H1 (cell line): ENCODE measurements at regions not wholly inside any gene's neighbourhood (a gene's known extent, or its start where the extent isn't known, plus 50 kb on each side); places are given as distances from the start of the nearest gene placed in this dataset.

Source experiments
- CTCF ChIA-PET: fragments of 300-600 bp; sonication (Branson Sonifier 250); formaldehyde crosslinking; loops from one replicate; lab custom pipeline; 2021; ENCODE audit not compliant: partially characterized antibody; lab: Charles Lee
- POLR2A ChIA-PET: fragments of 300-600 bp; sonication (Branson Sonifier 250); formaldehyde crosslinking; loops from one replicate; lab custom pipeline; 2021; ENCODE audit warnings: inconsistent platforms; ENCODE audit not compliant: partially characterized antibody; lab: Charles Lee
- DNase-seq, 2 experiments: peaks; one replicate each; pipeline versions ENCODE4 v3.0.0 to v3.0.0-alpha.2; 2010 to 2022; ENCODE audit warnings: low spot score in 2 of 2, low read depth in 1 of 2, mixed read lengths in 1 of 2
- FAIRE-seq: peaks from 2 replicates; lab custom pipeline; 2011; peaks lifted over from hg19 to GRCh38; lab: Jason Lieb, UNC
- H2AFZ ChIP-seq: 2 replicates; pipeline ENCODE4 v1.8.1; 2012; ENCODE audit warnings: low read length, inconsistent platforms
- H2AK5ac ChIP-seq: 2 replicates; pipeline ENCODE4 v1.6.1; 2013; ENCODE audit warnings: low read depth, low read length
- H2BK120ac ChIP-seq: replicated peaks from 2 replicates; pipeline ENCODE3; 2013; ENCODE audit warnings: low read depth, low read length, inconsistent platforms
- H2BK12ac ChIP-seq: 2 replicates; pipeline ENCODE4 v1.6.1; 2013; ENCODE audit warnings: low read depth, low read length
- H2BK15ac ChIP-seq: 2 replicates; pipeline ENCODE4 v1.6.1; 2013; ENCODE audit warnings: low read length
- H2BK20ac ChIP-seq: 2 replicates; pipeline ENCODE4 v1.6.1; 2013; ENCODE audit warnings: low read length
- H2BK5ac ChIP-seq: 2 replicates; pipeline ENCODE4 v1.6.1; 2013; ENCODE audit warnings: low read depth, low read length
- H3K14ac ChIP-seq: 2 replicates; pipeline ENCODE4 v1.6.1; 2013; ENCODE audit warnings: inconsistent platforms; ENCODE audit not compliant: insufficient read length
- H3K18ac ChIP-seq: 2 replicates; pipeline ENCODE4 v1.6.1; 2013; ENCODE audit warnings: low read length; ENCODE audit errors: extremely low read depth
- H3K23ac ChIP-seq: 2 replicates; pipeline ENCODE4 v1.6.1; 2013; ENCODE audit warnings: inconsistent platforms; ENCODE audit not compliant: insufficient read length
- H3K23me2 ChIP-seq: 2 replicates; pipeline ENCODE4 v1.6.1; 2013; ENCODE audit warnings: low read depth, low read length
- H3K27ac ChIP-seq: 2 replicates; pipeline ENCODE4 v1.6.1; 2011; ENCODE audit warnings: low read depth, low read length, inconsistent platforms
- H3K27me3 ChIP-seq, 4 experiments: replicated peaks in 1 of 4; 1 replicate in 1 of 4; 2 replicates in 3 of 4; pipeline versions ENCODE4 v1.6.1 to v1.8.1; 2011 to 2013; ENCODE audit warnings: low read length in 3 of 4, mild to moderate bottlenecking in 3 of 4, inconsistent platforms in 2 of 4, mixed read lengths in 2 of 4, moderate library complexity in 1 of 4; ENCODE audit not compliant: control insufficient read depth in 3 of 4, insufficient read depth in 3 of 4; ENCODE audit errors: extremely low read depth in 1 of 4
- H3K36me3 ChIP-seq, 4 experiments: 2 replicates each; pipeline versions ENCODE4 v1.6.1 to v1.8.1; 2011 to 2013; ENCODE audit warnings: mild to moderate bottlenecking in 4 of 4, low read length in 3 of 4, moderate library complexity in 2 of 4, control low read depth in 1 of 4, inconsistent platforms in 1 of 4; ENCODE audit not compliant: insufficient read depth in 4 of 4, control insufficient read depth in 2 of 4
- H3K4ac ChIP-seq: replicated peaks from 2 replicates; pipeline ENCODE3; 2013; ENCODE audit warnings: low read length, low read depth, mixed read lengths, inconsistent platforms; ENCODE audit not compliant: insufficient read length
- H3K4me1 ChIP-seq, 4 experiments: replicated peaks in 1 of 4; 1 replicate in 1 of 4; 2 replicates in 3 of 4; pipeline versions ENCODE4 v1.6.1 to v1.8.1; 2011 to 2013; ENCODE audit warnings: low read length in 3 of 4, inconsistent platforms in 2 of 4, mixed read lengths in 1 of 4; ENCODE audit not compliant: insufficient read depth in 4 of 4, control insufficient read depth in 3 of 4
- H3K4me2 ChIP-seq, 2 experiments: 2 replicates each; pipeline versions ENCODE4 v1.6.1 to v1.8.1; 2011 to 2013; ENCODE audit warnings: low read depth in 2 of 2, low read length in 2 of 2, control low read depth in 1 of 2, inconsistent platforms in 1 of 2, mild to moderate bottlenecking in 1 of 2; ENCODE audit not compliant: insufficient read depth in 1 of 2
- H3K4me3 ChIP-seq, 4 experiments: fragments of 200-600, 300-600 bp in 1 of 4; sonication (generic), shearing (Covaris generic), sonication (Bioruptor Twin) in 1 of 4; 2 replicates each; pipeline versions ENCODE4 v1.5.1 to v1.8.1; 2011 to 2016; ENCODE audit warnings: low read length in 4 of 4, low read depth in 3 of 4, control low read depth in 2 of 4, inconsistent platforms in 2 of 4, mild to moderate bottlenecking in 2 of 4, mixed read lengths in 1 of 4, moderate library complexity in 1 of 4; ENCODE audit not compliant: insufficient read depth in 2 of 4; ENCODE audit errors: extremely low read depth in 1 of 4
- H3K56ac ChIP-seq: replicated peaks from 2 replicates; pipeline ENCODE3; 2013; ENCODE audit warnings: low read depth, mild to moderate bottlenecking, mixed read lengths, low read length, inconsistent platforms; ENCODE audit not compliant: insufficient read length
- H3K79me1 ChIP-seq: 2 replicates; pipeline ENCODE4 v1.6.1; 2013; ENCODE audit warnings: low read depth, low read length, control low read depth
- H3K79me2 ChIP-seq, 2 experiments: 2 replicates each; pipeline versions ENCODE4 v1.6.1 to v1.8.1; 2012 to 2013; ENCODE audit warnings: low read length in 2 of 2, mild to moderate bottlenecking in 2 of 2, inconsistent platforms in 1 of 2; ENCODE audit not compliant: insufficient read depth in 2 of 2, control insufficient read depth in 1 of 2
- H3K9ac ChIP-seq, 4 experiments: replicated peaks in 1 of 4; 1 replicate in 1 of 4; 2 replicates in 3 of 4; pipeline versions ENCODE4 v1.6.1 to v1.8.1; 2011 to 2013; ENCODE audit warnings: low read depth in 3 of 4, low read length in 3 of 4, control low read depth in 2 of 4, mild to moderate bottlenecking in 2 of 4, moderate library complexity in 2 of 4, inconsistent platforms in 1 of 4; ENCODE audit errors: extremely low read depth in 1 of 4
- H3K9me3 ChIP-seq, 2 experiments: 2 replicates each; pipeline versions ENCODE4 v1.6.1 to v1.8.1; 2012 to 2013; ENCODE audit warnings: mild to moderate bottlenecking in 2 of 2, moderate library complexity in 2 of 2, control low read depth in 1 of 2, inconsistent platforms in 1 of 2, low read depth in 1 of 2, low read length in 1 of 2, mixed read lengths in 1 of 2; ENCODE audit not compliant: insufficient read depth in 2 of 2
- H4K20me1 ChIP-seq, 2 experiments: replicated peaks in 1 of 2; 2 replicates each; pipeline versions ENCODE3 to v1.8.1; 2011 to 2013; ENCODE audit warnings: inconsistent platforms in 2 of 2, low read length in 2 of 2, mild to moderate bottlenecking in 1 of 2; ENCODE audit not compliant: insufficient read depth in 2 of 2, control insufficient read depth in 1 of 2
- H4K5ac ChIP-seq: 2 replicates; pipeline ENCODE4 v1.6.1; 2013; ENCODE audit warnings: low read length, low read depth, mixed read lengths, inconsistent platforms; ENCODE audit not compliant: insufficient read length
- H4K8ac ChIP-seq: 2 replicates; pipeline ENCODE4 v1.8.0; 2013; ENCODE audit warnings: mild to moderate bottlenecking, moderate library complexity, low read length, inconsistent platforms; ENCODE audit not compliant: insufficient read depth; ENCODE audit errors: extremely low read depth
- H4K91ac ChIP-seq: replicated peaks from 2 replicates; pipeline ENCODE3; 2013; ENCODE audit warnings: low read length, mixed read lengths, inconsistent platforms; ENCODE audit not compliant: insufficient read length
- ATF2 ChIP-seq: IDR thresholded peaks from 2 replicates; pipeline ENCODE4 v1.6.1; 2012; ENCODE audit warnings: low read length, inconsistent platforms
- CHD2 ChIP-seq: IDR thresholded peaks from 2 replicates; pipeline ENCODE4 v1.6.1; 2012; ENCODE audit warnings: low read length, improper control_type of control experiment
- RAD21 ChIP-seq, 2 experiments: IDR thresholded peaks in 1 of 2; conservative IDR thresholded peaks in 1 of 2; 2 replicates each; pipeline ENCODE4 v1.6.1; 2011; ENCODE audit warnings: low read depth in 2 of 2, low read length in 2 of 2, improper control_type of control experiment in 1 of 2, inconsistent platforms in 1 of 2, mild to moderate bottlenecking in 1 of 2, moderate library complexity in 1 of 2
- RBBP5 ChIP-seq: IDR thresholded peaks from 2 replicates; pipeline ENCODE4 v1.7.1; 2012; ENCODE audit warnings: low read depth, mild to moderate bottlenecking, inconsistent platforms, low read length, moderate library complexity, borderline replicate concordance
- RNF2 ChIP-seq: fragments of 200-900, 300-1000 bp; sonication (generic); IDR thresholded peaks from 2 replicates; pipeline ENCODE4 v1.7.1; 2016; ENCODE audit warnings: borderline replicate concordance, low read depth, mild to moderate bottlenecking, antibody characterized with exemption, low read length; ENCODE audit not compliant: poor library complexity, severe bottlenecking; ENCODE audit errors: missing control alignments
- SIN3A ChIP-seq, 2 experiments: IDR thresholded peaks in 1 of 2; conservative IDR thresholded peaks in 1 of 2; 2 replicates each; pipeline ENCODE4 v1.6.1; 2011 to 2012; ENCODE audit warnings: low read length in 2 of 2, improper control_type of control experiment in 1 of 2, low read depth in 1 of 2, mild to moderate bottlenecking in 1 of 2
- TBP ChIP-seq: IDR thresholded peaks from 2 replicates; pipeline ENCODE4 v1.6.1; 2011; ENCODE audit warnings: low read depth, low read length, improper control_type of control experiment
- USF2 ChIP-seq: IDR thresholded peaks from 2 replicates; pipeline ENCODE4 v1.6.1; 2011; ENCODE audit warnings: low read length, improper control_type of control experiment
- WGBS, 2 experiments: shearing (Covaris generic) in 1 of 2; methylation state at CpG; one replicate each; pipeline versions ENCODE4 v1.1.6 to v1.1.7; 2013 to 2015; ENCODE audit warnings: low lambda C conversion rate in 2 of 2, mixed read lengths in 2 of 2, inconsistent platforms in 1 of 2, low coverage in 1 of 2, missing lambda C conversion rate in 1 of 2; ENCODE audit not compliant: insufficient replicate concordance in 2 of 2, insufficient coverage in 1 of 2, insufficient read length in 1 of 2; ENCODE audit errors: extremely low coverage in 1 of 2, missing lambda C conversion rate in 1 of 2; 5-methylcytosine and 5-hydroxymethylcytosine counted together
- TF ChIP-seq, protein P1 (sequence below): IDR thresholded peaks from 2 replicates; pipeline ENCODE4 v1.6.1; 2011; ENCODE audit warnings: low read depth, mild to moderate bottlenecking, low read length; ENCODE audit not compliant: insufficient read depth

- Histone ChIP-seq H3K23ac (no peak overlapping the region), H3K79me1 (no peaks in the 10 kb centered on the region), H2BK12ac (no peak overlapping the region), H2BK5ac (no peak overlapping the region), H2AFZ (no peak overlapping the region), H2BK15ac (no peak overlapping the region), H3K36me3 (no peaks in the 10 kb centered on the region), H3K4me2 (no peak overlapping the region), H3K18ac (no peak overlapping the region), H2AK5ac (no peak overlapping the region), H3K4me1 (no peaks in the 10 kb centered on the region), H3K23me2 (peaks cover 4% of the 10 kb centered on the region; the same call in 1 of the 2 replicates), H3K14ac (no peak overlapping the region), H4K8ac (no peak overlapping the region), H3K27ac (no peak overlapping the region), H4K91ac (no peak overlapping the region), H2BK20ac (no peak overlapping the region), H3K4ac (no peak overlapping the region), H3K9ac (no peak overlapping the region), H3K27me3 (no peaks in the 10 kb centered on the region), H4K5ac (no peak overlapping the region), H3K56ac (no peak overlapping the region), H3K4me3 (no peak overlapping the region), H2BK120ac (no peak overlapping the region), H3K9me3 (no peaks in the 10 kb centered on the region), H3K79me2 (no peaks in the 10 kb centered on the region), H4K20me1 (no peaks in the 10 kb centered on the region)
- 91% methylated on average over 6 of the region's 6 CpGs; no CpG with 5 or more reads in 1 of the 2 experiments for WGBS, 2 experiments
- FAIRE-seq (no peak), DNase-seq (no peak)
- CTCF ChIA-PET = interaction anchor here (1.5 kb wide), 1 partner anchor 13 kb away, joined by 3 read pairs; no protein-coding TSS in a partner anchor
- POLR2A ChIA-PET = no interaction called here
- no peak for TF ChIP-seq RNF2
- no peak for TF ChIP-seq TBP
- TF ChIP-seq SIN3A (conservative IDR thresholded peaks at IDR 0.05 in 1 of 2, IDR thresholded peaks at IDR 0.05 in 1 of 2; ENCODE audit: low read depth in 1 of 2, low read length in 2 of 2) = no peak
- TF ChIP-seq RBBP5 = no peak
- TF ChIP-seq, protein P1, sequence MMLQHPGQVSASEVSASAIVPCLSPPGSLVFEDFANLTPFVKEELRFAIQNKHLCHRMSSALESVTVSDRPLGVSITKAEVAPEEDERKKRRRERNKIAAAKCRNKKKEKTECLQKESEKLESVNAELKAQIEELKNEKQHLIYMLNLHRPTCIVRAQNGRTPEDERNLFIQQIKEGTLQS = no peak
- no peak for TF ChIP-seq ATF2
- TF ChIP-seq CHD2 = no peak
- no peak for TF ChIP-seq RAD21 (IDR thresholded peaks at IDR 0.05 in 1 of 2, conservative IDR thresholded peaks at IDR 0.05 in 1 of 2; ENCODE audit: low read depth in 2 of 2, low read length in 2 of 2)
- TF ChIP-seq USF2 = no peak
Observed at GRCh38 chr1:244137725-244138124, 86.6 kb downstream of the ZBTB18 start.
